Activated T-cell treated with anti-CD3 and anti-CD28 coated beads for 4 hours (primary cell): ENCODE measurements at regions not wholly inside any gene's neighbourhood (a gene's known extent, or its start where the extent isn't known, plus 50 kb on each side); places are given as distances from the start of the nearest gene placed in this dataset.
"Not testable (repeated sequence)": the region's sequence is repeated elsewhere in the genome, so short reads cannot be mapped to it uniquely, and the experiment has no call there.

Experiments
- DNase-seq: peaks from one replicate; pipeline ENCODE4 v3.0.0-alpha.2; 2020

DNA sequence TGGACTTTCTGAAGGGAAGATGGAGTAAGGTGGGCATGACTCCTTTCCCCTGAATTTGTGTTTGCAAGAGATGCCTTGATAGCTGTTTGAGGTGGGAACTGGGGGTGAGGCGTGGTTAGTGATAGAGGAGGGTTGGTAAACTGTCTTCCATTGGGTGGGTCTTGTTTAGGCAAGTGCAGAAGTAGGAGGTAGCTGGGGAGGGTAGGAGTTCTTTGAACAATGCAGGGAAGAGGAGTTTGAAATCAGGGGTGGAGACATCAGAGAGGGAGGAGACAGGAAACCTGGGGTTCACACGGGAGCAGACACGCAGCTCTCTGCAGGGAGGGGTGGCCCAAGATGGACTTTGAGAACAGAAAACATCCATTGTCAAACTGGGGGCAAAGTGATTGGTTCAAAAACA lies 267.1 kb downstream of the TSN start:
- DNase-seq: no peak

DNA sequence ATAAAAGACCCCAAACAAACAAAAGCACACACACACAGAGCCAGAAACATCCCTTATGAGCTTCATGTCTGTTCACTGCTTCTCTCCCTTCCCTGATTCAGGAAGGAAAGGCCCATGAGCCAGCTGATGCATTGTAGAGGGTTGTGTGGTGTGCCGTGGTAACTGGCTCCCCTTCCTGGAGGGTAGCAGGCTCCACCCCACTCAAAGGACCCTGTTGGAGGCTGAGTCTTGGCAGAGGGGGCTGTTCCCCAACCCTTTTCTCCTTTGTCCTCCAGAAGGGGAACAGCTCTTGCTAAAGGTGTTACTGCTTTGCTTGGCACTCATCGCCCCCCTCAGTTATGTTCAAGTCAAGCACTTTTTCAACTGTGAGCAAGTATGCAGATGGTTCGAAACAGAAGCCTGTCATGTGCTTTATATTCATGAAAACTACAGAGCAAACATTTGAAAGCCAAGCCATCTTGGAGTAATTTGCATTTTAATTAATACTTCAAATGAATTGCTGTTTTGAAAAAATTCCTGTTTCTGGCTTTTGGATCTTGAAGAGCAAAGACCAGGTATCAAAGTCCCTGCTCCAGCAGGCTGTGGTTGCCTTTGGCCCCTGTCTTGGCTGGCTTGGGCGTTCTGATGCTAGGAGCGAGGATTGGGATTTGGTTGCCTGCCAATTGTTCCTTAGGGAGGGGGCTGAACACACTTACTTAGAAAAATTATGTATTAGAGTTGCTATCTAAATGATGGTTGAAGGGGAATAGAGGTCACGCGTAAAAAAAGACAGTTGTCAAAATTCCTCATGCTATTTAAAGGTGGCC lies 267.8 kb downstream of the TSN start:
- DNase-seq: no peak

DNA sequence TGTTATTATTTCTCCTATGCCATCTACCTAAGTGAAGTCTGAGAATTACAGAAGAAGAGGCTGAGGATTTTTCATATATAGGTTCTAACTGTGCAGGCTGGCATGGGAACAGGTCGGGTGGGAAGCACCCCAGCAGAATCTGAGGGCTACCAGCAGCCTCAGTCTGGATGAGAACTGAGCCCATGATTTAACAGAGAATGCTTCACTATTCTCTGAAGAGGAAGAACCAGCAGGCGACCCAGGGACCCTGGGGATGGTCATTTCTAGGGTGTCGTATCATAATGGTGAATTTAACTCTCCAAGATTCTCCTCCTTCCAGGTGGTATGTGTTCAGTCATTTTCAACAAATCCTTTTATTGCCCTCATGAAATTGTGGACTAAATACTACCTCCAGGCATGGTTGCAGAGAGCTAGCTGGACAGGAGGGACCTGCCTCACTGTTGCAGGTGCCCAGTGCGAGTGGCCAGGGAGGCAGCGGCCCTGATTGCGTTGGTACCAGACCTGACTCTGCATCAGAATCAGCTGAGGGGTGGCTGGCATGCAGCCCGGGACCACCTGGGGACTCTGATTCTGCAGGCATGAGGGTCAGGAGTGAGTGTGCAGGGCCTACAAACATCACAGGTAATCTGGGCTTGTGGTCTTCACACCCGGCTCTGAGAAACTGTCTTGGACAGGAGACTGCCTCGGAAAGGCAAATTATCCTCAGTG lies 272.2 kb downstream of the TSN start:
- no peak for DNase-seq

DNA sequence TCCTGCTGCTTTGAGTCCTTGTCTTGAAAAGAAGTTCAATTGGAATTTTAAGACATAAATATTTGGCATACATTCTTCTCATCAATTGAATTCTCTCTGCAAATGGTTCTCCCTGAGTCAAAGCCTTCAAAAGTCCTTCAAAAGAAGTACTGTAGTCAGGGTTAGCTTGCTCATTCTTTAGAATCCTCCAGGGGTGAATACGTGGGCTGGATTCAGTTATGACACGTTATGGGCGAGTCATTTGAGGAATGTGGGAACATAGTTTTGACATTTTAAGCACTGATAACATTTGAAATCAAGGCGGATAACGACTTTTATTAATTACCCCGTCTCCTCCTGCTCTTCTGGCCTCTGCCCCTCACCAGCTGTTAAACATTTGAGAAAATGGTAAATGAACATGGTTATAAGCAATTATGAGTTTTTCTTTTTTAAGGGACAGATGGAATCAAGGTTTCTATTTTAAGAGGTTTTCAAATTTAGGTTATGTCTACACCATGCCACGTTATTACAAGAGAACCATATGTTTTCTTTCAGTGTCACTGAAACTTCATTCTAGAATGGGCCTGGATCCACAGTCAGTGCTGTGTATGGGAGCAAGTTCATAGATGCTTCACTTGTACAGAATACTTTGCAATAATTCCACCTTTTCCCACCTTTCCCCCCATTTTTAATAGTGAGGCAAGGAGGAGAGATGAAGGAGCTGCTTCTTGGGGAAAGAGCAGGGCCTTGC lies 273.1 kb downstream of the TSN start:
- no peak for DNase-seq

DNA sequence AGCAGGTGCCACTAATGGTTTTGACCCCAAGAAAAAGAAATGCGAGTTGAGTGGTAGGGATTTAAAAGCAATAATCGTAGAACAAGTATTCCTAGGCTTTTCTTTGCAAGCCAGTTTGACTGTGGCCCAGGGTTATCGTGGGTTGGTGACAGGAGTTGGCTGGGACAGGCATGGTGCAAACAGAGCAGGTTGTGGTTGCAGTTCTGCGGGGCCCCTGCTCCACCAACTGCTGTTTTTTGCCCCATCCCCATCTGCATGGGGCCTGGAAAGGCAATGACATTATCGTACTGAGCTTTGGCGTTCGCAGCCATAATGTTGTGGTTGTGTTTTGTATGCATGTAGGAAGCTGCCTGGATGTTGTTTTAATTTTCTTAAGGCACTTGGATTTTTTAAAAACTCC lies 274.0 kb downstream of the TSN start:
- no peak for DNase-seq

DNA sequence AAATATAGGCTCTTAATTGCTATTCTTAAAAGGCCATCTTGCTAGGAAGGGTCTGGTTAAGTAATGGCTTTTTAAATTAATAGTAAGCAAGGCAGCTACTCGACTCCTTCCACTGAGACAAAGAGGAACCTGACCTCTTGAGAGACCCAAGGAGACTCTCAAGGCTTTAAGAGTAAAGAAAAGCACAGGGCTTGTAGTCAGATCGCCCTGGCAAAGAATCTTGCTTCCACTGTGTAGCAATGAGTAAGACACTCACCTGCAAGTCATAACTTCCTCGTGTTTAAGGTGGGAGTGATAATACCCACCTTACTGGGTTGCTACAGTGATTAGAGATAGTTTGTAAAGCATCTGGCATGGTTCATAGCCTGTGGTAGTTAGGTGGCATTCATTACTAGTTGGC lies 274.5 kb downstream of the TSN start:
- no peak for DNase-seq

DNA sequence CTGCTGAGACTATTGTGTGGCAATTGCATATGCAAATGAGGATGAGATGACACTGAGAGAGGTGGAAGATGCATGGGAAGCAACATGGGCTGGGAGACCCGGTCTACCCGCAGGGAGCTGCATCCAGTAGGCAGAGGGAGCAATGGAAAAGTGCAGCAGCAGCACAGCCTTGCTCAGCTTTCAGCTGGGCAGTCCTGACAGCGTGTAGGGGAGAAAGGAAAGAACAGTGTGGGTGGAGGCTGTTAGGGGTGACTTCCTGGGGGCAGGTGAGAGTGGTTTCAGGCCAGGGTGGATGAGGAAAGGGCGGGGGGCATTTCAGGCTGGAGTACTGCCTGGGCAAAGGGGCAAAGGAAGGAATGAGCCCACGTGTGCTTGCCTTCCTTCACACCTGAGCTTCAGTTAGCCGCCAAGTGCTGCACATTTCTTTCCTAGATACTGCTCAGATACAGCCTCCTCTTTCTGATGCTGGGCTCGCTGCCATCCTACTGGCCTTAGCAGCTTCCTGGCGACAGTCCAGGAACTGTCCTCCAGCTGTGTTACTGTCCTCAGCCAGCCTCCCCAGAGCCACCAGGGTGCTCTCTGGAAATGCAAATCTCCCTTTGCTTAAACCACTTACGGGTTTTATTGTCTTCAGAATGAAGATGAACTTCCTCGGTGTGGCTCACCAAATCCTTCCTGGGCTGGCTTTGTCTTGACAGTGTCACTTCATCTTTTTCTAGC lies 276.3 kb downstream of the TSN start:
- DNase-seq: no peak

DNA sequence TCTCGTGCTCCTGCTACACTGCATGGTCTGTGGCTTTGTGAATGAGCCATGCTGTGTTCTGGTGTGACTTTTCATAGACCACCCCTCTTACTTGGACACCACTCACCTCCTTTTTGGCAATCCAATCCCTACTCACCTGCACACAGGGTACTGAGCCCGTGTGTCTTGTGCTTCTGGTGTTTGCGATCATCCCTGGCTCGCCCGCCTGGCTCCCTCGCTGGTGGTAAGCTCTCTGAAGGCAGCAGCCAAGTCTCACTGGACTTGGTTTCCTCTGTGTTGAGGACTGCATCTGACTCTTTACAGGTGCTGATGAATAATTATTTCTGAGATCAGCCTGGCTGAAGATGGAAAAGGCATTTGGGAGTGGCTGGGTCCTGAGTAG lies 276.8 kb downstream of the TSN start:
- no peak for DNase-seq

DNA sequence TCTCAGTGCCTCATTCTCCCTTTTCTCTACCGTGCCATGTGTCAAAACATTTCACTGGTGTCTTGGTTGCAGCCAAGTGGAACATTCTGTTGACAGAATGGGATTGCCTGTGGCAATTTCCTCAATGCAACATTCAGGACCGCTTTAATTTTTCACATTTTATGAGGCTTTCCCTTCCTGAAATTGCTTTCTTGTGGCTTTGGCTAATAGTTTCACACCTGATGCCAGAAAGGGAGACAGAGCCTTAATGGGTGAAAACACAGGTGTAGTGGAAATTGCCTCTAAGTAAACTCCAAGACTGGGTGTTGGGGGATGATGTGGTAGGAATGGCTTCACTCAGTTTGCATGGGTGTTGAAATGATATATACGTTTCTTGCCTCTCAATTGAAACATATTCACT lies 278.3 kb downstream of the TSN start:
- DNase-seq: no peak

DNA sequence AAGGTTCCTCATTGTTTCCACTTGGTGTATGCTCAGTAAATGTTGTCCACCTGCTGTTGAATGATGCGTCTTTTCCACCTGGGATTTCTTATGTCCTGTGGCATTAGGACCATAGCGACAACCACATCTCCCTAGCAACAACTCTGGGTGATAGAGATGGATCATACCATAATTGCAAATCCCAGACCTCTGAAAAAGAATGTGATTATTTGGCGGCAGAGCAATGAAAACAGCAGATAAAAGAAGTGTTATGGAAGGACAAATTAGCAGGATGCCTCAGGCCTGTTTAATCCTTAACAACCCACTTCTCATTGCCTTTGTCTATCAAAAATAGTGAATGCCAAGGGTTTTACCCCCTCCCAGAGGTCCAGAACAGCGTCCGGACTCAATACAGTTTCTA lies 278.9 kb downstream of the TSN start:
- DNase-seq: no peak

DNA sequence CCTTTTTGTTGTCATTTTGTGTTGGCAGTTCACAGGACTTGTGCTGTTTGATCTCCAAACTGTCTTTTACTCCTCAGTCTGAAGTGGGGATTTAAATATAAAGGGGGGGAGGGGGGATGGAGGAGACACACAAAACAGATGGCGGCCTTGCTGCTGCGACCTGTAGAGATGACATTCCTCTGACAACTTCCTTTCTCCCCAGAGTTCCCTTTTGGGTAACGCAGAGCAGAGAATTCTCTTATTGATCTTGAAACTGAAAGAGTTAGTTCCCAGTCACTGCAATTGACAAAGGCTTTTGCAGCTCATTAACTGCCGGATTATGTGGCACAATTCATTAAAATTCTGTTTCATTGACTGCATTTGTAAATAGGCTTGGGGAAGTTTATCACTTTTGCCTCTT lies 279.3 kb downstream of the TSN start:
- DNase-seq: no peak

DNA sequence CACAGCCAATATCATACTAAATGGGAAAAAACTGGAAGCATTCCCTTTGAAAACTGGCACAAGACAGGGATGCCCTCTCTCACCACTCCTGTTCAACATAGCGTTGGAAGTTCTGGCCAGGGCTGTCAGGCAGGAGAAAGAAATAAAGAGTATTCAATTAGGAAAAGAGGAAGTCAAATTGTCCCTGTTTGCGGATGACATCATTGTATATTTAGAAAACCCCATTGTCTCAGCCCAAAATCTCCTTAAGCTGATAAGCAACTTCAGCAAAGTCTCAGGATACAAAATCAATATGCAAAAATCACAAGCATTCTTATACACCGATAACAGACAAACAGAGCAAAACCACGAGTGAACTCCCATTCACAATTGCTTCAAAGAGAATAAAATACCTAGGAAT lies 283.4 kb downstream of the TSN start:
- DNase-seq: not testable (repeated sequence)

DNA sequence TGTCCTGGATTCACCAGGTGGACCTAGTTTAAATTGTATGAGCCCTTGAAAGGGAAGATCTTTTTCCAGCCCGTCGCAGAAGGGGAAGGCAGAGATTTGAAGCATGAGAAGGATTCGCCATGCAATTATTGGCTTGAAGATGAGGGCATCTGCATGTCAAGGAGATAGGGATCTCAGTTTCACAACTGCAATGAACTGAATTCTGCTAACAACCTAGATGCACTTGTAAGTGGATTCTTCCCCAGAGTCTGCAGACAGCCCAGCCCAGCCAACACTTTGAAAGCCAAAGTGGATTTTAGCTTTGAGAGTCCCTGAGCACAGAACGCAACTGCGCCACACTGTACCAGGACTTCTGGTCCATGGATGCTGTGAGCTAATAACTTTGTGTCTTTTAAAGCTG lies 286.0 kb downstream of the TSN start:
- no peak for DNase-seq

DNA sequence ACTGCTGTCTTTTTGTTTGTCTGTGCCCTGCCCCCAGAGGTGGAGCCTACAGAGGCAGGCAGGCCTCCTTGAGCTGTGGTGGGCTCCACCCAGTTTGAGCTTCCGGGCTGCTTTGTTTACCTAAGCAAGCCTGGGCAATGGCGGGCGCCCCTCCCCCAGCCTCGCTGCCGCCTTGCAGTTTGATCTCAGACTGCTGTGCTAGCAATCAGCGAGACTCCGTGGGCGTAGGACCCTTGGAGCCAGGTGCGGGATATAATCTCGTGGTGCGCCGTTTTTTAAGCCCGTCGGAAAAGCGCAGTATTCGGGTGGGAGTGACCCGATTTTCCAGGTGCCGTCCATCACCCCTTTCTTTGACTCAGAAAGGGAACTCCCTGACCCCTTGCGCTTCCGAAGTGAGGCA lies 296.2 kb downstream of the TSN start:
- not testable (repeated sequence) for DNase-seq

DNA sequence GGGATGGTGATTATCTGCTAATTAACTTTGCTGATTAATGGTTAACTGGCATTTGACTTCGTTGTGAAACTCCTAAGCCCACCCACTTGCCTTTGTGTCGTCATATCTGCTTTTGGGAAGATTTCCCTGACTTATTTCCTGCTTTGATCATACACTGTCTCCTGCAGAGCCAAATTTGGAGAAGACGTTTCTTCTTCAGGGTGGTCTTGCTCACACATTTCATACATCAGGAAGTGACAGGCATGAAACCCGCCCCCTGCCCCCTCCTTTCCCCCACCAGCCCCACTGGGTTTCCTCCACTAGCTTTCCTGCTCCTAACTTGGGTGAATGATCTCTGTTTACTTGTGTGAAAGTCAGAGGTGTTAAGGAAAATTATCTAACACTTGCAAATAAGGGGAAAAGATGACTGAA lies 300.1 kb downstream of the TSN start:
- DNase-seq: no peak

DNA sequence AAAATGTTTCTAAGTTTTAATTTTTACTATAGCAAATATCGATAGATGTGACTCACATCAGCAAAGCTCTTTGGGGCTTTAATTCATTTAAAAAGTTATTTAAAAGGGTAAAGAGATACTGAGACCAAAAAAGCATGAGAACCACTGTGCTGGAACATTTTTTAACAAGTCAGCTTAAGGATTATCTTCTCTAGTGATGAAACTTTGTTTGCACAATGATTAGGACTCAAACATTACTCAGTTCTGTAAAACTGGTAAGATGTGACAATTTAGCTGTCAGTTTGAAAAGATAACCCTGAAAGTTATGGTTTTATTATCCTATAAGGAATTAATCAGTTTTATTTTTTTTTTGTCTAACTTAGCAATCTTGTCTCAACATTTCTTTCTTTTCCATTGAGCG lies 301.4 kb downstream of the TSN start:
- DNase-seq: no peak

DNA sequence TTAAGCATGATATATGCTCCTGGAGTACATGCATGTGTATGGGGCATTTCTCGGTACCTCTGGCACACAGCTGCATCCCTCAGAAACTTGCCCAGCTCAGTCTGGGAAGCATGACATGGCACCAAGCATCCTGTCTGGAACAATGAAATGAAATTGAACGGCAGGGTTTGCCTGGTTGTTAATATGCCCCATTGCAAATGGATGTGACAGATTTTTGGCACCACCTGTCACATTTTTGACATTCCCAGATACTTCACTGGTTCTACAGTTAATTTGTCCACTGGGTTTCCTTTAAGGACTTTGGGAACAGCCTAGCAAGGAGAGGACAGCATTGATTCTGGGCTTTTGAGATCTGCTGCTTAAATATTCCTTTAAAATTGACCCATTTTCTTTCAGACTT lies 305.8 kb downstream of the TSN start:
- DNase-seq: no peak

DNA sequence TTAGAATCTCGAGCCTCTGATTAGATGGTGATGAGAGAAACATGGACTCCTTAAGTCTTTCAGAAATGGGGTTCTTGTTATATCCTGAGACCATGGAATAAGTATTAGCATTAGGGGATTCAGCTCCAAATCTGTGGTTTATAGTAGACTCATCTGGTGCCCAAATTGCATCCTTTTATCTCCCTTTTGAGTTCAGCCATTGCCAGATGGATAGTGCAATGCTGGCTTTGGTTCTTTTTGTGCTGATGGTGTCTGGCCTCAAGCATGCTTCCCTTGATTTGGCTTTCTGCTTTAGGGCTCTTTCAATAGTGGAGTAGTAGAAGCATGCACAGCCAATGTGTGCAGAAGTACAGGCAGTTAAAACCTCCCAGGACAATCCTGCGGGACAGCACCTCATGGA lies 306.4 kb downstream of the TSN start:
- no peak for DNase-seq

DNA sequence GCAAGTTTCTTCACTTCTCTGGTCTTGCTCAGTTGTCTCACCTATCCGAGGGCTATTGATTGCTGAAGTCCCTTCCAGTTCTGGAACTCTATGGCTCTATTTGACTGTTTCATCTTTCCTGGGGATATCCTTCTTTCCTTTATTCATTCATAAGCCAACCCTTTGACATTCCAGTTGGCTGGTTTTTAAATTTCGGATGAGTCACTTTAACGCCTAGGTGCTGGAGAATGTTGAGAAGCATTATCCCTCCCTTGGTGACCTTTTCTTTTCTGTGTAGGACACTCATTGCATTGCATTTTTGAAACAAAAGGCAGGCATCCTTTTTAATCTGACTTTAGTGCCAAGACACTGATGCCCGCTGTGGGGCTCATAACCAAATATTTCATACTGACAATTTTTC lies 307.1 kb downstream of the TSN start:
- no peak for DNase-seq

DNA sequence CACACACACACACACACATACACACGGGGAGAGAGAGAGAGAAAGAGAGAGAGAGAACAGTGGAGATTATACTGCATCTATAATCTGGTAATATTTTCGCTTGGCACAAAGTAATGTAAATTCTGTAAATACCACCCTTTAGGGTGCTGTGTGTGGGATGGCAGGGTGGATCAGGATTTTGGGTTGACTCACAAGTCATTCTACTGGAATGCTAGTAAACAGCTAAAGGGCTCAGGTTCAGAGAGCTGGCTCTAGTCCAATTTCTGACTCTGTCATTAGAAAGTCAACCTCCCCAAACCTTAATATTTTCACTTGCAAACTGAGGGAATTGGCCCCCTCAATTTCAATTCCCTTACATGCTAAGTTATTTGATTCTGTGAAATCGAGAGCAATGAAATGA lies 308.3 kb downstream of the TSN start:
- DNase-seq: no peak

DNA sequence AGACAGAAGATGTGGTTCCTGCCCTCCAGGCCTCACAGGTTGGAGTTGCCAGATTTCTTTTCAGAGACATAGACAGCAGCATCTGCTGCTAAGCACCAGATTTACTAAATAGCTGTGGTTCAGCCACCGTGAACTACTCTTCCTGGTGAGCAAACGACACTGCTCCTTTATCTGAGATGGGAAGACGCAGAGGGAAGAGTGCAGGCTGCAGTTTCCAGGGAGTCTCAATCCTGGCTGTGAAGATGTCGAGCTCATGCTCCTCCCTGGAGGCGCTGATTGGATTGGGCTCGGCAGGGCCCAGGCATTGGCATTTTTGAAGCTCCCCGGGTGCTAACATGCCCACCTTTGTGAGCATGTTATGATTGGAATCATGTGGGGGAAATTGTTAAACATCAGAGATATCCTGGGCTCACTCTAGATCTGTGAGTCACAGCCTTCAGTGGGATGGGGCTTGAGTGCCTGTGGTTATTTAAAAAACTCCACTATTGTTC lies 314.8 kb downstream of the TSN start:
- DNase-seq: no peak

DNA sequence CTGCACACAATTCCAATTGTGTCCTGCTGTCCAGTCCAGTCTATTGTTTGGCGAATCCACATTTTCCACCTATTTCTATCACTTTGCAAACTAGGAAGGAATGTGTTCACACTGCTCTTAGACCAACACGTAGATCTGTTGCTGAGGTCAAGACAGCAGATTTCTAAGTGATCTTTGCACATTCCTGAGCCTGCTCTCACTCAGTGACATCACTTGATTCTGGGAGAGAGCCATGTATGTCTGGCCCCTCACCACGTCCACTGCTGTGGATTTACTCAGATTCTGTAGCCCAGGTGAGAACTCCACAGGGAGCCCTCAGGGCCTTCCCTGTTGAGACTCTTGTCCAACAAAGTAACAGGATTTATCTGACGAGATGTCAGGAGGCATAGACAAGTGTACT lies 317.2 kb downstream of the TSN start:
- no peak for DNase-seq

DNA sequence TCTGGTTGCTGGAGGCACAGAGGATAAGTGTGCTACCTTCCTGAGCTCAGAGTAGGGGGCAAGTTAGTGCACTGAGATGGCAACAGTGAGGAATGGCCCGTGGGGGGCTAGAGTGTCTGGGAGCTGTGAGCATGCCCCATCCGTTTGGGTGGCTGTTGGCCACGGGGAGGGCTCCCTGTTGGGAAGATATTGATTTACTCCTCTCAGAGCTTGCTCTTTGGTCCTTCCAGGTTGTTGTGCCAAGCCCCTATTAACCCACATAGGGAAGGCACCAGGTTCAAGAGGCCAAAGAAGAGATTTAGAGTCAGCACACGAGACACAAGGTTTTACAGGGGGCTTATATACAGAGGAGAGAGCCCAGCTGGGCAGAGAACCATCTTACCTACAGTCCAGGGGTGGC lies 318.8 kb downstream of the TSN start:
- DNase-seq: no peak
